AG08396 (cell line): ENCODE measurements at regions not wholly inside any gene's neighbourhood (a gene's known extent, or its start where the extent isn't known, plus 50 kb on each side); places are given as distances from the start of the nearest gene placed in this dataset.

Experiments
- DNase-seq: peaks from one replicate; pipeline ENCODE4 v3.0.0; 2012; ENCODE audit warnings: low spot score, mixed read lengths

GRCh38 chr12:66066137-66066928 lies 64.2 kb downstream of the LLPH start:
- DNase-seq, result peak; percentile 8

GRCh38 chr12:66065641-66066136 lies 64.9 kb downstream of the LLPH start:
- DNase-seq, result no peak

- DNase-seq, result no peak
These were observed 65.4 kb downstream of the LLPH start for GRCh38 chr12:66065150-66065549.

- DNase-seq, result no peak
These were observed 66.6 kb downstream of the LLPH start for GRCh38 chr12:66063916-66064315.

DNA sequence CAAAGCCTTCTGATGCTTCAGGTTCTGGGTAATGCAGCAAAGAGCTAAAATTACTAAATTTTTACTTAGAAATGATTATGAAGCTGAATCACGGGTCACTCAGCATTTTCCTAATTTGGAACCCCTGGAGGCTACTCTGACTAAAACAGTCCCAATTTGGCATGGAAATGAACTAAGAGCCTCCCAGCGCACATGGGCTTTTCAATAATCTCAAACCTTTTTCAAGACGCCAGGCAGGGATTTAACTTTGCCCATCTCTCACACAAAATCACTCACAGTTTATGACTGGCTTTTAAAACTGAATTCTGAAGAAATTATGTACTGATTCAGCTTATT lies 68.3 kb downstream of the LLPH start:
- no peak for DNase-seq

DNA sequence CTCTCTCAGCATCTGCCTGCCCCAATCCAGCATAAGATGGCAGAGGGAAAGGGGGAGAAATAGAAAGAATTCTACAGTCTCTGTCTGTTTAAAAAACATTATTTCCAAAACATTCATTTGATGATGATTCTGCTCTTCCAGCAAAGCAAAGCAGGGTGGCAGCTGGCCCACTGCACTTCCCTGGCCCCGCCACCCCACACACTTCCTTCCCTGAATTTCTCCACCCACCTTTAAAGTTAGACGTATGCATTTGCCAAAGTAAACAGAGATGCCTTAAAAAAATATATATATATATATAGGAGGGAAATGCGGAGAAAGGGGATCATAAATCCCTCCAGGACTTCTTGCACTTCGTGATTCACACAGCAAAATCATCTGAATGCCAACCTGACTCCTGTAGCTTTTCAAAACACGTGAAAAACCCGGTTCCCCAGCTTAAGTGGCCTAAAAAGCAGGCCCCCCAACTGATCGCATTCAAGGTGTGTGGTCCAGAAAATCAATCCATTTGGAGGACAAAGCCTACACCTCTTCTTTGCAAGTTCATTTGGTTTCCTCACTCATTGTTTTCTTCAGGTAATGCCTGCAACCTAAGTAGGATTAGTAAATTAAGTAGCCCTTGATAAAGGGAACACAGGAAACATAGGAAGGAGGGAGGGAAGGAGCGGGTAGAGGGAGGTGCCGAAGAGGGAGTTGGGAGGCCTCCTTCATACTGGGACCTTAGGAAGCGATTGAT lies 68.8 kb downstream of the LLPH start:
- no peak for DNase-seq

DNA sequence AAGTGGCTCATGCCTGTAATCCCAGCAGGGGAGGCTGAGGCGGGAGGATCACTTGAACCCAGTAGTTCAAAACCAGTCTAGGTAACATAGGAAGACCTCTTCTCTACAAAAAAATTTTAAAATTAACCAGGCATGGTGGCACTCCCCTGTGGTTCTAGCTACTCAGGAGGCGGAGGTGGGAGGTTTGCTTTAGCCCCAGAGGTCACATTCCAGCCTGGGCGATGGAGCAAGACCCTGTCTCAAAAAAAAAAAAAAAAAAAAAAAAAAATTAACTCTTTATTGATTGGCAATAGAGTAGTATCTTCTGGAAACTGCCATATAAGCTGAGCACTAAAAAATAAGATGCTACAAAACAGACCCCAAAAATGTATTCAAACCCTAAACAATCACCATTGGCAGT lies 69.5 kb downstream of the LLPH start:
- no peak for DNase-seq

- no peak for DNase-seq
These were observed 70.2 kb downstream of the LLPH start for GRCh38 chr12:66060163-66060907.

DNA sequence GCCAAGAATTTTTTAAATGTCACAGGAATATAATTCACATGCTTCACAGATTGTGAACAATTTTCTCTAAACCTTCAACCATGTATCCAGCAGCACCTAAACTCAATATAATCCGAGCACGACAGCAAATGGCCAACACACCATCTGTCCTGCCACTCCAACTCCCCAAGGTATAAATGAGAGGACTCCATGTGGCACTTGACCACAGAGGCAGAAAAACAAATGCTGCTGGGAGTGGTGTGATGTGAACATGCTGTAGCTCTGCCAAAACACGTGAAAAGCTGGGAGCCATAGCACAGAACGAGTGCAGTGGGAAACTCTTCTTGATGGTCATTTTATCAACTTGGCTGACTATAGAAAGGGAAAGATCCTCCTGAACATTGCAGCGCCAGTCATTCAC lies 70.9 kb downstream of the LLPH start:
- DNase-seq, result no peak

- no peak for DNase-seq
These were observed 72.0 kb downstream of the LLPH start for GRCh38 chr12:66058554-66058953.

- DNase-seq, result no peak
These were observed 74.7 kb downstream of the LLPH start for GRCh38 chr12:66055837-66056319.

- no peak for DNase-seq
These were observed 77.4 kb downstream of the LLPH start for GRCh38 chr12:66052988-66053615.

- DNase-seq, result no peak
These were observed 79.2 kb downstream of the LLPH start for GRCh38 chr12:66051361-66051760.

GRCh38 chr12:66050610-66051009 lies 79.9 kb downstream of the LLPH start:
- DNase-seq, result no peak

DNA sequence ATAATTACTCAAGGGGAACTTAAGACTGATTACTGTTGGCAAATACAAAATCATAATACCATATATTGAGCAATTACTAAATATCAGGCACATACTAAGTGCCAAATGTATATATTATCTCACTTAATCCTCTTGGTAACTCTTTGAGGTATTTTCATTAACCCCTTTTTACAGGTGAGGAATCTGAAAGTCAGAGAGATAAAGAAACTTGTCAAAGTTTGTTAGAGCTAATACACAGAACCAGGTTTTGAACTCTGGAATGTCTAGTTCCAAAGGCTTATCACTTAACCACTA lies 80.3 kb downstream of the LLPH start:
- DNase-seq, result no peak

DNA sequence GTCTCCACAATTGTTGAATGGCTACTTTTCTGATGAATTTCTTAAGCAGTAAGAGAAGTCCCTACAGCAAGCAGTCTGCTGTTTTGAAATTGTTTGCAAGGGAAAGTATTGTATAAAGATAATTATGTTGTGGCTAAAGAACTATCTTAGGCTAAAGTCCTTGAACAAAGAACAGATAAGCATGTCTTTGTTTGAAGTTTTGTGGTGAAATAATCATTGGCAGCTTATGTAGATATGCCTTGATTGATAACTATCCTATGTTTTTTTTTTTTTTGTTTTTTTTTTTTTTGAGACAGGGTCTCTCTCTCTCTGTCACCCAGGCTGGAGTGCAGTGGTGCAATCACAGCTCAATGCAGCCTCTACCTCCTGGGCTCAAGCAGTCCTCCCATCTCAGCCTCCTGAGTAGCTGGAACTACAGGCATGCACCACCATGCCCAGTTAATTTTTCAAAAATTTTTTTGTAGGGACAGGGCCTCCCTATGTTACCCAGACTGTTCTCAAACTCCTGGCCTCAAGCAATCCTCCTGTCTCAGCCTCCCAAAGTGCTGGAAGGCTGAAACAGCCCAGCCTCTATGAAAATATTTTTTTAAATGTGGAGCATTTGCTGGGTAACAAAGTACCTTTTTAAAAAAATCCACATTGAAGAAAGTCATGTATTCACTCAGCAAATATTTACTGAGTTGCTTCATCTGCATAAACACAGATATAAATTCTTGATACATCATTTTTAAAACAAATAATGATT lies 80.8 kb downstream of the LLPH start:
- no peak for DNase-seq

DNA sequence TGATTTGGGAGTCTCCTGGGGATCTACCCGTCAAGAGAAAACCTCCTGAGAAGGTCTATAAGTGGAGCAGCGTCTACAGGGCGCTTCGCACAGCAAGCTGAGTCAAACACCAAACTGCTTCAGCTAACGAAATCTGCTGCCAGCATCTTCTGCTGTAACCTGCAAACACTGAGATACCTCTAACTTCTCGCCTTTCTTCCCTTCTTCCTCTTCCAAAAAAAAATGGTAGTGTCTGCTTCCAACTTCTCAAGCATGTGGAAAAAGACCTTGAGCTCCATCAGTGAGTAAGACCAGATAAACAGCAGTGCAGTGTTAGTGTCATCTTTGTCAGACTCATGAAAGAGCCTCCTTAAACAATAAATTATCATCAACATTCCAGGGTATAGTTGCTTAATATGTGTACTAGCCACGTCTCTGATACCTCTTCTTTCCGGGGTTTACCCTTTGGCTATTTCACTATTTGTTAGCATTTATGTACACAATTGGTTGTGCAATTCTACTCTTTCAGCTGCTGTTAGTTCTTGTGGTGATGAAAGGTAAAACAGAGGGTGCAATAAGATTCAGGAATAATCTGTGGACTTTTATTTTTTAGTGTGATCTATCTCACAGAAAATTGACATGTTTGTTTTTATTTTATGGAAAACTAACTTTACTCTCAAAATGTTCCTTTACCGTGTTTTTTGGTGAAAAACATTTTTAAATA lies 81.6 kb downstream of the LLPH start:
- no peak for DNase-seq

DNA sequence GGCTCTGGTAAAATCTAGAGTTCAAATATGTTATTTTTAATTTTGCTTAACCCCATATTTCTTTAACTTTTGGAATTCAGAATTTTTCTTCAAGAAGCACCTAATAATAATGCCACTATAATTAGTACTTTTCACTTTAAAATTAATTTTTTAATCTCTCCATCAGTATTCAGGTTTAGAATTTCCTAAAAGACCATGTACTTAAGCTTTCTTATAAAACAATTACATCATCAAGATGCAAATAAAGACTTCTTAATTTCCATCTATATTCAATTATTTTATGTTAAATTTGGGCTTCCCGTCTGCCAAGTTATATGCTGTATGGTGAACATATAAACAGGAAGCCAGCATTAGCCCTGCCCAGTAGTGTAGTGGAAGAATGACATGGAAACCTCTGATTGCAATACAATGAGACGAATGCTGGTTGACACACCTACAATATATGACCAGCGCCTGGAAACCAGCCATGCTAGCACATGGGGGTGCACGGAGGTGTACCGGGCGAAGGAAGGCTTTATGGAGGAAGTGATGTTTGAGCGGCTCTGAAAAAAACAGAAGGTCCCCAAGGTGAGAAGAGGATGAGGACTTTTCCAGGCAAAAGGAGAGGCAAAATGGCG lies 82.2 kb downstream of the LLPH start:
- no peak for DNase-seq

DNA sequence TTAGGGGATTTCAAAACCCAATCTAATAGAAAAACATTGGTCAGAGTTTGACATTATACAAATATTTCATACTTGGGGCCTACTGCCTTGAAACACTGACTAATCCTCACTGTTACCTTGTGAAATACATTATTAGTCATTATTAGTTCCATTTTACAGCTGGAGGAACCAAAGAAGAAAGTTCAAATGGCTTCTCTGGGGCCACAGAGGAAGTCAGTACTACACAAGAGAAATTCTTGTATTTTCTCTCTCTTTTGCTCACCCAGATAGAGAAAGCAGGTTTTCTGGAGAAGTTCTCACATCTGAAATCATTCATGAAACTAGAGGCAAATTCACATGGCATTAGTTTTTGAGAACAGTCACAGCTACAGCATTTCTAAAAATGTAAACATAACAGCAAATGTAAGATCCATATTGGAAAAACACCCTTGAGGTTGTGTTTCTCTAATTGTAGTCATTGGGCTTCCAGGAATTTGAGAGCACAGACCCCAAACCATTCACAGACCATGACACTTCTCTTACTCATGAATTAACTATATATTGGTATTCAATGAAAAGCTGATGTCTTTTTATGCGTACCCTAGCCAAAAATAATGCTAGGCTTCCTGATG lies 83.0 kb downstream of the LLPH start:
- peak; percentile 20 for DNase-seq

DNA sequence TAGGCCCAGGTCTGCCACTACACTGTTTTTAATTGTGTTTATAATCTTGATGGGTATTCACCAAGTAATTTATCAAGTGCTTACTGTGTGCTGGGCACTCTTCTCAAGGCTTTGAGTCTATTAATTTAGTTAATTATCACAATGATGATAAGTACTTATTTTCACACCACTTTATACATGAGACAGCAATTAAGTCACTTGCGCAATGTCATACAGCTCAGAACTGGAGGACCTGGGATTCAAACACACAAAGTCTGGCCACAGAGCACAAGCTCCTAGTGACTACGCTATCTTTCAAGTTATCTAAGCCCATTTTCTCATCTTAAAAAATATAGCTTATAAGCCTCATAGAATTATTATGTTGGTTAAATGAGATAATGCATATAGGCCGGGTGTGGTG lies 85.0 kb downstream of the LLPH start:
- no peak for DNase-seq
